GM21529 (cell line): ENCODE measurements at regions not wholly inside any gene's neighbourhood (a gene's known extent, or its start where the extent isn't known, plus 50 kb on each side); places are given as distances from the start of the nearest gene placed in this dataset.
"Not testable (repeated sequence)": the region's sequence is repeated elsewhere in the genome, so short reads cannot be mapped to it uniquely, and the experiment has no call there.

Experiments used
- ATAC-seq: cut with Tn5 transposase; IDR thresholded peaks from one replicate; pipeline ENCODE4 v1.9.1; 2021; ENCODE audit not compliant: unreplicated experiment

DNA sequence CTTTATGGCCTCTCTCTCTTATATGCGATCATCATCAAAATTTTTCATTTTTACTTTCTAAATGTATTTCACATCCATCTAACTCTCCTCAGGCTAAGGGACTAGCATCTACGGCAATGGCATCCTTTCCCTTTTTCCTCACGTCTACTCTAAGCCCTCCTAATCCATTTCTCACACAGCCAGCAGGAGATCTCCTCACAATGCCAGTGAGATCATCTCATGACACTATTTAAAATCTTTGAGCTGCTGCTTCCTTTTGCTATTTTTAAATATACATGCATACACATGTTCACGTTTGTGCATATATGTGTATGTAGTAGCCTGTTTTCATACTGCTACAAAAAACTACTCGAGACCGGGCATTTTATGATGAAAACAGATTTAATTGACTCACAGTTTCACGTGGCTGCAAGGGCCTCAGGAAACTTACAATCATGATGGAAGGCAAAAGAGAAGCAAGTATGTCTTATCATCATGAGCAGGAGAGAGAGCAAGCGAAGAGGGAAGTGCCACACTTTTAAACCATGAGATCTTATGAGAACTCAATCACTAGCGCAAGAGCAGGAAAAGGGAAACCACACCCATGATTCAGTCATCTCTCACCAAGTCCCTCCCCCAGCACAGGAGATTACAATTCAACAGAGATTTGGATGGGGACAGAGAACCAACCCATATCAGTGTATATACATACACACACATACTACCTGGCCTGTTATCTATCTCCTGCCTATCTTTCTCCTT is 599.2 kb upstream of the ROBO1 start:
- ATAC-seq: no peak

GRCh38 chr3:80357761-80358160 is 590.0 kb upstream of the ROBO1 start:
- ATAC-seq: no peak

- ATAC-seq: no peak
Measured at GRCh38 chr3:80355144-80355543, 587.3 kb upstream of the ROBO1 start.

DNA sequence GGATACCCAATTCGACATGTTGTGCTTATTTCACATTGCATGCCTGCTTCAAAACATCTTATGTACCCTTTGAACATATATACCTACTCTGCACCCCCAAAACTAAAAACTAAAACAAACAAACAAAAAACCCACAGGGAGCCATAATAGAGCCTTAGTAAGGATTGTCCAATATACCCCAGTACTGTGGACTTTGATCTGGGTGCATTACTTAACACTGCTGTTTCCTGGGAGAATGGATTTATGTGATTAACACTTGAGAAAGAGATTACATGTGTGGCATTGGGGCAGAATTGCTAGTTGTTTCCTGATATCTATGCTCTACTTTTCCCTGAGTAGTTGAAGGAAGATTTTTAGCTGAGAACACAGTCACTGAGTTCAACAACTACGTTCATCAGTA is 583.4 kb upstream of the ROBO1 start:
- ATAC-seq: no peak

- ATAC-seq: no peak
Measured at GRCh38 chr3:80350771-80351170, 583.0 kb upstream of the ROBO1 start.

DNA sequence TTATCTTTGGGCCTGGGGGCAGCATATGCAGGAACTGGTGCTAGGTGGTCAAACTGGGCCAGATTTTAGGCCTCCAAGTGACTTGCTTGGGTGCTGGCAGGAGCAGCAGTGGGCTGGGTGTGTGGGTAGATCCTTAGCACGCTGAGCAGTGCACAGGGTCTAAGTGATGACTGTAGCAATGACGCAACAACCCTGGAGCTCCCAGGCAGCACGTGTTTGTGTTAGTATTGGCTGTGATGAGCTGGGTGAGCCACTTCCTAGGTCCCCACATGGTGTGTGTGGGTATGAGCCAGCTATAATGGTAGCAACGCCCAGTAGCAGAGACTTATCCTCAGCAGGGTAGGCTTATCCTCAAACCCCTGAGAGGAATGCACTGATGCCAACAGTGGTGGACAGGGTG is 570.6 kb upstream of the ROBO1 start:
- ATAC-seq: no peak

DNA sequence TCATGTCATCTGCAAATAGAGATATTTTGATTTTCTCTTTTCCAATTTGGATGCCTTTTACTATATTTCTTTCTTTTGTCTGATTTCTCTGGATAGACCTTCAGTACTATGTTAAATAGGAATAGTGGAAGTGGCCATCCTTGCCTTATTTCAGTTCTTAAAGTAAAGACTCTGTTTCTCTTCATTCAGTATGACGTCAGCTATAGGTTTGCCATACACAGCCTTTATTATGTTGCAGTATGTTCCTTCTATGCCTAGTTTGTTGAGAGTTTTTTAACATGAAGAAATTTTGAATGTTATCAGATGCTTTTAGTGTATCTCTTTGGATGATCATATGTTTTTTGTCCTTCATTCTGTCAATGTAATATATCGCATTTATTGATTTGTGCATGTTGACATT is 566.7 kb upstream of the ROBO1 start:
- no peak for ATAC-seq

DNA sequence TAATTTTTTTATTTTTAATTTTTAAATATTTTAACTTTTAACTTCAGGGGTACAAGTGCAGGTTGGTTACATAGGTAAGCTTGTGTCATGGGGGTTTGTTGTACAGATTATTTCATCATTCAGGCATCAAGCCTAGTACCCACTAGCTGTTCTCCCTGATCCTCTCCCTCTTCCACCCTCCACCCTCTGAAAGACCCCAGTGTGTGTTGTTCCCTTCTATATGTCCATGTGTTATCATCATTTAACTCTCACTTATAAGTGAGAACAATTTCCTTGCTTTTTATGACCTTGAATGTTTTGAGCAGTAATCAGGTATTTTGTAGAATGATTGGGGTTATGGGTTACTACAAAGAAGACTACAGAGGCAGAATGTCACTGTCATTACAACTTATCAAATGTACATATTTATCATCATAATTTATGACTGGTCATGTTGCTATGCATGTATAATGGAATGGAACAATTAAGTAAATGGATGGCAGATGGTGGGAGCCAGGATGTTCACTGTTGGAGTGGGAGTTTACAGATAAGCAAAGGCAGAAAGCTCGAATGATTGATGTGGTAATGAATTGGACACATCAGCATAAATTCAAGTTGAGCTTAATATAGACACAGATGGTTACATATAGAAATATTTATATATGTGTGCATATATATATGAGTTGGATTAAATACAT is 563.8 kb upstream of the ROBO1 start:
- ATAC-seq: no peak

- ATAC-seq: not testable (repeated sequence)
Measured at GRCh38 chr3:80314541-80314940, 546.7 kb upstream of the ROBO1 start.

- no peak for ATAC-seq
Measured at GRCh38 chr3:80308637-80309036, 540.8 kb upstream of the ROBO1 start.

DNA sequence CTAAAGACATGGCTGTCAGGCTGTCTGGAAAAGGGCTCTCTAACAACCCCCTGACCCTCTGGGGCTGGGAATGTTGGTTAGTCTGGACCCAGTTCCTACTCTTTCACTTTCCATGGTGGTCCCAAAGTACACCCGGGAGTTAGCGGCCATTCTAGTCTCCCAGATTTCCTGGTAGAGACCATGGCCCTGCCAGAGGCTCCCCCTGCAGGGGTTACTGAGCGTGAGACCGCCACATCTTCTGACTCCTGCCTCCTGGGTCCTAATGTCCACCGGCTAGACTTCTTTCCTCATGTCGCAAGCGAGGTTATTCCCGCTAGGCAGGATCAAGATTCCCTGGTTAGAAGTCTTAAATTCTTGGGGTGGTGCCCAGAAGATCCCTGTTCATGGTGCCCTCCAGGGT is 540.0 kb upstream of the ROBO1 start:
- no peak for ATAC-seq

GRCh38 chr3:80297720-80298119 is 529.9 kb upstream of the ROBO1 start:
- ATAC-seq: no peak

- no peak for ATAC-seq
Measured at GRCh38 chr3:80285388-80285787, 517.6 kb upstream of the ROBO1 start.

DNA sequence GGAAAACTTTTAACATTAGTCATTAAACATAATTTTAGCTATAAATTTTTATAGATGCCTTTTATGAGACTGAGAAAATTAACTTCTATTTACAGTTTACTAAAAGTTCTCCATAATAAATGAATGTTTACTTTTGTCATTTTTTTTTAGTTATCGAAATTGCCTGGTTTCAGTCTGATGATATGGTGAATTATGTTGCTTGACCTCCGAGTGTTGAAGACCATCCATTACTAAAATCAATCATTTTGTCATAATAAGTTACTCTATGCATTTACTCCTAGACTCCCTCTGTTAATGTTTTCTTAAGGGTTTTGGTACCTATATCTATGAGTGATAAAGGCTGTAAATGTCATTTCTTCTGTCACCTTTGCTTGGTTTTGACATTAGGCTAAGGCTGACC is 516.0 kb upstream of the ROBO1 start:
- no peak for ATAC-seq

GRCh38 chr3:80278056-80278455 is 510.3 kb upstream of the ROBO1 start:
- no peak for ATAC-seq

- ATAC-seq: no peak
Measured at GRCh38 chr3:80275120-80275519, 507.3 kb upstream of the ROBO1 start.

DNA sequence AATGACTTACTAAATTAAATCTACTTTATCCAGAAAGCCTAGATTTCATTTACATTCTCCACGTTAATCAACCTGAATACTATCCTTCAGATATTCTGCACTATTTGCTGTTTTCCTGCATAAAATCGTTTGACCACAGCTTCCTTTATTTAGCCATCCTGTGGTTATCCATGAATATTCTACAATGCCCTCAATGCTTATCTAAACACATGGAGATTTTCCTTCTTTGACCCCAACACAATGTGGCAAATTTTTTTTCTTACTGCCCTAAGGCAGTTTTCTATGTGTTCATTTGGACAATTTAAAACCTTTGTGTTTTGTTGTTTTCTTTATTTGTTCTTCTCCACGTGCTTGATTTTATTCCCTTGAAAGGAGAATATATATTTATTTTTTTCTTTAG is 495.5 kb upstream of the ROBO1 start:
- no peak for ATAC-seq

DNA sequence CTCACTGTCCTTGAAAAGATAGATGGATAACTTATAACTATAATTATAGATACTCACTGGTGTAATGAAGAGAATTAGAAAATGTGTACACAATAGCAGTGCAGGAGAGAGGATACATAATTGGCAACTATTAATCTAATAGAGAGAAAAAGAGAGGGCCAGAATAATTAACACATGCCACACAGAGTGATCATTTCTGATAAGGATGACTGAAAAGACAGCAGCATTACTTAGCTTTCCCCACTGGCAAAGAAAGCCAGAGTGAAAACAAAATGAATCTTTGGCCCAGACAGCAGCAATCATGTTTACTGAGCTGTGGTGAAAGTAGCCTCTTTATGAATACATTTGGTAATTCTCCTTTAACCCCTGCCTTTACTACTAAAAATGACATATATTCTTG is 493.3 kb upstream of the ROBO1 start:
- no peak for ATAC-seq

DNA sequence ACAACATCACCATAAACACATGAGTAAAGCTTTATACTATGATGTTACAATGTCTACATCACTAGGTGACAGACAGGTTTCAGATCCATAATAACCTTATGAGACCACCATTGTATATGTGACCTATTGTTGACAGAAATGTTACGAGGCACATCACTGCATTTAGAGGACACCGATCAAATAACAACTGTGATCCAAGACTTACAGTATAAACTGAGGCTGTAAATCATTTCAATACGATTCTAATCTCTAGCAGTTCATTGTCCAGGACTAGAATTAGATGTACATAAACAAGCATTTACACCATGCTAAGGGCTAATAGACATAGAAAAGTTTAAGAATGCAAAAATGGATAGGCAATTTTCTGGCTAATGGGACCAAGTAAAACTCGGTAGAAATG is 491.9 kb upstream of the ROBO1 start:
- no peak for ATAC-seq

GRCh38 chr3:80252113-80252512 is 484.3 kb upstream of the ROBO1 start:
- ATAC-seq: no peak

GRCh38 chr3:80247766-80248165 is 480.0 kb upstream of the ROBO1 start:
- no peak for ATAC-seq

- ATAC-seq: no peak
Measured at GRCh38 chr3:80244390-80244789, 476.6 kb upstream of the ROBO1 start.

GRCh38 chr3:80241791-80242190 is 474.0 kb upstream of the ROBO1 start:
- no peak for ATAC-seq
